ENCODE measurements at regions not wholly inside any gene's neighbourhood (a gene's known extent, or its start where the extent isn't known, plus 50 kb on each side); places are given as distances from the start of the nearest gene placed in this dataset.

- ATAC-seq (peak; percentile 73), DNase-seq (ENCODE audit: low spot score) (no peak)
Measured at GRCh38 chr4:12881945-12882584, 602.1 kb downstream of the RAB28 start.

GRCh38 chr4:12880844-12881243 is 603.3 kb downstream of the RAB28 start:
- ATAC-seq = no peak
- DNase-seq (ENCODE audit: low spot score) = no peak

- DNase-seq (ENCODE audit: low spot score) (no peak), ATAC-seq (no peak)
Measured at GRCh38 chr4:12879496-12879895, 604.6 kb downstream of the RAB28 start.

GRCh38 chr4:12875640-12876243 is 608.4 kb downstream of the RAB28 start:
- ATAC-seq (peak; percentile 94), DNase-seq (ENCODE audit: low spot score) (peak; percentile 49)

GRCh38 chr4:12873351-12873750 is 610.8 kb downstream of the RAB28 start:
- ATAC-seq (no peak), DNase-seq (ENCODE audit: low spot score) (no peak)

GRCh38 chr4:12861422-12861821 is 622.7 kb downstream of the RAB28 start:
- DNase-seq (ENCODE audit: low spot score) = no peak
- ATAC-seq = no peak

GRCh38 chr4:12852338-12853307 is 631.5 kb downstream of the RAB28 start:
- ATAC-seq (peak; percentile 99), DNase-seq (ENCODE audit: low spot score) (no peak)

- ATAC-seq (no peak), DNase-seq (ENCODE audit: low spot score) (no peak)
Measured at GRCh38 chr4:12846368-12846767, 637.8 kb downstream of the RAB28 start.

DNA sequence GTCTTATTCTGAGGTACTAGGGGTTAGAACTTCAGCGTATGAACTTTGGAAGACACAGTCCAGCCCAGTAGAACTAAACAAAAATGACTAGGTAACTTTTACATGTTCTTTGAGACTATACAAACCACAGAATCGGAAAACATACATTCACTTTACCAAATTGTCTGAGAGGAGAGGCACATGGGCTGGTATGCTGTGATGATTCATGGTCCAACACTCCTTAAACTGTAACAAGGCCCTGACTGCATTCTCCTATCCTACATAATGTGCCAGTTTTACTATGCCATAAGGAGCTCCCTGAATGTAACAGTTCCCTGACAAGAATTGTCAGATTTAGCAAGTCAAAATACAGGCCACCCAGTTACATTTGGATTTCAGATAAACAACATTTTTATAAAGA is 640.0 kb downstream of the RAB28 start:
- no peak for ATAC-seq
- no peak for DNase-seq (ENCODE audit: low spot score)

DNA sequence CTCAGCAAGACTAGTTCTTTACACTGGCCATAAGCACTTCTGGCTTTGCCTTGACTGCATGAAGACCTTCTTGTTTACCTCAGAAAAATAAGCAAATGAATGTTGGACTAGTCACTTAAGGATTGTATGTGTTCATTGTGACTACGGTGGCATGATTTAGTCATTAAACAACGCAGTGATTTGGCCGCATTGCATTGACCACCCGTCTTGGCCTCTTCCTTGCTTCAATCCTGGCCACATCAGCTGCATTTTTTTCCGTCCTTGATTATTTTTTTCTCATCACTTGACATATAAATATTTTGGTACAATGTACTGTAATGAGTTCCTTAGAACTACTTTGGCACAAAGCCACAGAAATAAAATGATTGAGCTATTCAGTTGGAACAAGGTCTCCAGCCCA is 656.2 kb downstream of the RAB28 start:
- ATAC-seq (no peak), DNase-seq (ENCODE audit: low spot score) (no peak)

DNA sequence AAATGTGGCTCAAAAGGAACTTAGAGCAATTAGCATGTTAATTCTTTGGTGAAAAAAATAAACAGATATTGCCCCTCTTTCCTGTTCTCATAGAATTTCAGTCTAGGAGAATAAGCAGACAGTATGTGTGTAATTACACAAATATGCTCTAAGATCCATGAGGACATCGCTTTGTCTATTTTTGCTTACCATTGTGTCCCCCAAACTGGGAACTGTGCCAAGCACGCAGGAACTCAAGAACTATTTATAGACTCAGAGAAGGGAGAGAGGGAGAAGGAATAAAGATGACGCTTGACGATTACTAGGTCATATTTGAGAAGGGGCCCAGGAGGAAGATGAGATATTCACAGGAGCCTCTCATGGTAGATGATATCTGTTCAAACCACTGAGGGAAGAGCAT is 692.6 kb downstream of the RAB28 start:
- DNase-seq (ENCODE audit: low spot score) (no peak), ATAC-seq (no peak)

- no peak for DNase-seq (ENCODE audit: low spot score)
- ATAC-seq = peak; percentile 64
Measured at GRCh38 chr4:12787261-12787660, 696.9 kb downstream of the RAB28 start.

GRCh38 chr4:12778706-12779105 is 705.4 kb downstream of the RAB28 start:
- ATAC-seq (no peak), DNase-seq (ENCODE audit: low spot score) (no peak)

- ATAC-seq (no peak), DNase-seq (ENCODE audit: low spot score) (no peak)
Measured at GRCh38 chr4:12778191-12778590, 705.9 kb downstream of the RAB28 start.

DNA sequence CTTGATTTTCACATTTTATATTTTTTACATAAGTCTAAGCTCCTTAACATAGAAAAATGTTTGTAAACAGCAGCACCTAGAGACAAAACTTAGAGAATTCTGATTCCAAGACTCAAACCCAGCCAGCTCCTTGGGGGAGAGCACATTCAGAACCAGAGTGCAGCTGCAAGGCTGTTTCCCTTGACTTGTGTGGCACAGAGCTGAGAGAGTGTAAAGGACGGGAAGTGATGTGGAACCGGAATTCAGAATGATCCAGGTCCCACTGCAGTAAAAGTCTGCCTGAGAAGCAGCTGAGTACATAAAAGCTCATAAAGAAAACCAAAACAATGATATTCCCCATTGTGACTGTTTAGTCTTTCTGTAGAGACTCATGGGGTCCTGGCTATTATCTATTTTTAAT is 713.8 kb downstream of the RAB28 start:
- no peak for ATAC-seq

GRCh38 chr4:12761694-12762093 is 722.4 kb downstream of the RAB28 start:
- ATAC-seq (no peak), DNase-seq (ENCODE audit: low spot score) (no peak)

More for the DNA sequence above, 713.8 kb downstream of the RAB28 start:
- DNase-seq (ENCODE audit: low spot score) = no peak

DNA sequence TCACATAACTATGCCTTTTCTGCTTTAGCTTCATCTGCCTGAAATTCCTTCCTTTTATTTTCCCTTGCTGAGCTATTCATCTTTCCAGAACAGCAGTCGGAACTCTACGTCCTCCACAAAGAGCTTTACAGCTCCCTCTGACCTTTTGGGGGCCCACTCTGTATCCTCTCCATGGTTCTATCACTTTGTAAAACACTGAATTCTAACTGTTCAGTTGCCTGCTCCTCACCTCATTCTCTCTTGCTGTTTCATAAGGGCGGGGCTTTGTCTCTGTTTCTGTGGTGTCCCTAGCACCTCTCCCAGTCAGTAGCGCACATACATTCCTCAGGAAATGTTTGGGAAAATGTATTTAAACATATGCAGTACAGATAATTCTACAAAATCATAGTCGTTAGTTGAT is 737.0 kb downstream of the RAB28 start:
- ATAC-seq = no peak

GRCh38 chr4:12746221-12746620 is 737.9 kb downstream of the RAB28 start:
- no peak for DNase-seq (ENCODE audit: low spot score)
- no peak for ATAC-seq

More for the DNA sequence above, 737.0 kb downstream of the RAB28 start:
- no peak for DNase-seq (ENCODE audit: low spot score)

GRCh38 chr4:12734586-12734985 is 749.6 kb downstream of the RAB28 start:
- ATAC-seq (no peak), DNase-seq (ENCODE audit: low spot score) (no peak)

- DNase-seq (ENCODE audit: low spot score) (no peak), ATAC-seq (peak; percentile 70)
Measured at GRCh38 chr4:12729384-12729783, 754.8 kb downstream of the RAB28 start.

DNA sequence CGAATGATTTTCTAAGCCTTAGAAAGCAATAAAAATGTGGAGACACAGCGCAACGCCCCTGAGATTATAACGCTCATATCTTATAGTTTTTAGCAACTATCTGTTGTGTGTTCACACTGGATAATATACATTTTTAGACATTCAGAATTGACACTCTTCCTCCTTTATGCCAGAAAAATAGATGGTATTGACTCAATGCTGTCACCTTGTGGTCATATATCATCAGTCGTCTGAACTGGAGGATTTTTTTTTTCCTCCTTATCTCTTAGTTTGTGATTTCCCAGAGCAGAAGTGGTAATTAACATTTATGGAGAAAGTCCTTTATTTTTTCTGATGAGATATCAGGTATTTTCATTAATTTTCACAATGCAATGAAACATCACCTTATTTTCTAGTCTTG is 759.6 kb downstream of the RAB28 start:
- ATAC-seq = peak; percentile 62

More for the DNA sequence above, 759.6 kb downstream of the RAB28 start:
- DNase-seq (ENCODE audit: low spot score) = no peak
